Adipocyte (in vitro differentiated cells): ENCODE measurements at regions not wholly inside any gene's neighbourhood (a gene's known extent, or its start where the extent isn't known, plus 50 kb on each side); places are given as distances from the start of the nearest gene placed in this dataset.
"Not testable (repeated sequence)": the region's sequence is repeated elsewhere in the genome, so short reads cannot be mapped to it uniquely, and the experiment has no call there.

ENCODE experiments used
- DNase-seq: peaks from one replicate; pipeline ENCODE4 v3.0.0-alpha.2; 2015; ENCODE audit warnings: low read depth
- H3K27me3 ChIP-seq: replicated peaks from 2 replicates; pipeline ENCODE4 v1.7.0; 2013; ENCODE audit warnings: mild to moderate bottlenecking, low read length, moderate library complexity; ENCODE audit not compliant: control insufficient read depth, insufficient read depth
- H3K36me3 ChIP-seq: 2 replicates; pipeline ENCODE4 v1.7.0; 2013; ENCODE audit warnings: low read length, mild to moderate bottlenecking, moderate library complexity; ENCODE audit not compliant: control insufficient read depth, insufficient read depth, severe bottlenecking
- H3K4me1 ChIP-seq: 2 replicates; pipeline ENCODE4 v1.7.0; 2013; ENCODE audit warnings: mild to moderate bottlenecking, low read length, moderate library complexity; ENCODE audit not compliant: control insufficient read depth, insufficient read depth
- H3K4me3 ChIP-seq: 2 replicates; pipeline ENCODE4 v1.7.0; 2013; ENCODE audit warnings: mild to moderate bottlenecking, low read length, moderate library complexity
- H3K9ac ChIP-seq: 2 replicates; pipeline ENCODE4 v1.7.0; 2013; ENCODE audit warnings: mild to moderate bottlenecking, low read length, moderate library complexity
- H3K9me3 ChIP-seq: 2 replicates; pipeline ENCODE4 v1.7.0; 2013; ENCODE audit warnings: mild to moderate bottlenecking, low read length, moderate library complexity; ENCODE audit not compliant: control insufficient read depth

- Histone ChIP-seq H3K27me3 (no peaks in the 10 kb centered on the region), H3K9ac (no peak overlapping the region), H3K36me3 (no peaks in the 10 kb centered on the region), H3K4me3 (no peak overlapping the region), H3K9me3 (no peaks in the 10 kb centered on the region), H3K4me1 (no peaks in the 10 kb centered on the region)
- no peak for DNase-seq
Measured at GRCh38 chr18:30175061-30175574, 867.4 kb downstream of the DSC3 start.

- no peak for DNase-seq
- Histone ChIP-seq H3K36me3 (no peaks in the 10 kb centered on the region), H3K9me3 (peaks cover 9% of the 10 kb centered on the region)
Measured at GRCh38 chr18:30163573-30163972, 879.0 kb downstream of the DSC3 start.

DNA sequence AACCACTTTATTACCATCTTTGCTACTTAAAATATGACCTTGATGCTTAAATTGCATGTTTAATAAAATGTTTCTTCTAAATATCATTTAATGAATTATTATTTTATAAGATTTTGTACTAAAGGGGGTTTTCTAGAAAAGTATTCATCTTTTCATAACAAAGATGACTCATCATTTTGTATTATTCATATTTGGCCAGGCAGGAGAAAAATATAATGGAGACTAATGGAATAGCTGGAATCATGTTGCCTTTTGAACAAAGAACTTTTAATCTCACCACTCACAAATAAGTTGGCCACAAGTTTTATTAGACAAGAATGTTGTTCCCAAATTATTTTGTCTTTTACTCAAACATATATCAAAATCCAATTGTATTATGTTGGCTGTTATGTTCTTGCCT, 882.4 kb downstream of the DSC3 start:
- Histone ChIP-seq H3K4me1 (no peaks in the 10 kb centered on the region), H3K9ac (no peak overlapping the region), H3K36me3 (no peaks in the 10 kb centered on the region), H3K4me3 (no peak overlapping the region), H3K9me3 (no peaks in the 10 kb centered on the region), H3K27me3 (no peaks in the 10 kb centered on the region)
- DNase-seq, result no peak

More at GRCh38 chr18:30163573-30163972, 879.0 kb downstream of the DSC3 start:
- Histone ChIP-seq H3K4me3 (no peak overlapping the region), H3K27me3 (no peaks in the 10 kb centered on the region), H3K4me1 (no peaks in the 10 kb centered on the region), H3K9ac (no peak overlapping the region)

- Histone ChIP-seq H3K4me3 (no peak overlapping the region), H3K9me3 (no peaks in the 10 kb centered on the region), H3K27me3 (no peaks in the 10 kb centered on the region), H3K9ac (no peak overlapping the region), H3K4me1 (no peaks in the 10 kb centered on the region), H3K36me3 (no peaks in the 10 kb centered on the region)
- no peak for DNase-seq
Measured at GRCh38 chr18:30150586-30151250, 891.8 kb downstream of the DSC3 start.

- Histone ChIP-seq H3K9me3 (no peaks in the 10 kb centered on the region), H3K36me3 (no peaks in the 10 kb centered on the region), H3K27me3 (no peaks in the 10 kb centered on the region), H3K4me3 (no peak overlapping the region), H3K4me1 (no peaks in the 10 kb centered on the region), H3K9ac (no peak overlapping the region)
- no peak for DNase-seq
Measured at GRCh38 chr18:30149585-30149984, 893.0 kb downstream of the DSC3 start.

DNA sequence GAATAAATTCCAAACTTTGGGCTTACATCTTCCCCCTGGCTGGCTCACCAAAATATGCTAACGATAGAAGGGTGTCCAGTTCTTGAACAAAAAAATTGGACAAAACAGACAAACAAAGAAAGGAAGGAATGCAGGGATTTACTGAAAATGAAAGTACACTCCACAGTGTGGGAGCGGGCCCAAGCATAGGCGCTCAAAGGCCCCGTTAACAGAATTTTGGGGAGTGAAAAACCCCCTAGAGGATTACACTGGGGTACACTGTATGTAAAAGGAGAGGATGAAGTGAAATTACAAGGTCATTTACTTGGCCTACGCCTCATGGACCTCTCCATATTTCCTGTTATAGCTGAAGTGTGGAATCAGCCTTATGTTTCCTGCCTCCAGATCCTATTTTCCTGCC, 899.7 kb downstream of the DSC3 start:
- Histone ChIP-seq H3K27me3 (no peaks in the 10 kb centered on the region), H3K4me3 (no peak overlapping the region), H3K9ac (no peak overlapping the region), H3K36me3 (no peaks in the 10 kb centered on the region), H3K4me1 (no peaks in the 10 kb centered on the region), H3K9me3 (peaks cover 10% of the 10 kb centered on the region)
- DNase-seq, result no peak

GRCh38 chr18:30142248-30142647, 900.3 kb downstream of the DSC3 start:
- Histone ChIP-seq H3K36me3 (no peaks in the 10 kb centered on the region), H3K4me1 (no peaks in the 10 kb centered on the region), H3K4me3 (no peak overlapping the region), H3K9me3 (peaks cover 10% of the 10 kb centered on the region), H3K27me3 (no peaks in the 10 kb centered on the region), H3K9ac (no peak overlapping the region)
- no peak for DNase-seq

GRCh38 chr18:30141506-30141905, 901.0 kb downstream of the DSC3 start:
- not testable (repeated sequence) for H3K27me3 ChIP-seq, DNase-seq, H3K9me3 ChIP-seq, H3K9ac ChIP-seq, H3K36me3 ChIP-seq, H3K4me1 ChIP-seq, H3K4me3 ChIP-seq

DNA sequence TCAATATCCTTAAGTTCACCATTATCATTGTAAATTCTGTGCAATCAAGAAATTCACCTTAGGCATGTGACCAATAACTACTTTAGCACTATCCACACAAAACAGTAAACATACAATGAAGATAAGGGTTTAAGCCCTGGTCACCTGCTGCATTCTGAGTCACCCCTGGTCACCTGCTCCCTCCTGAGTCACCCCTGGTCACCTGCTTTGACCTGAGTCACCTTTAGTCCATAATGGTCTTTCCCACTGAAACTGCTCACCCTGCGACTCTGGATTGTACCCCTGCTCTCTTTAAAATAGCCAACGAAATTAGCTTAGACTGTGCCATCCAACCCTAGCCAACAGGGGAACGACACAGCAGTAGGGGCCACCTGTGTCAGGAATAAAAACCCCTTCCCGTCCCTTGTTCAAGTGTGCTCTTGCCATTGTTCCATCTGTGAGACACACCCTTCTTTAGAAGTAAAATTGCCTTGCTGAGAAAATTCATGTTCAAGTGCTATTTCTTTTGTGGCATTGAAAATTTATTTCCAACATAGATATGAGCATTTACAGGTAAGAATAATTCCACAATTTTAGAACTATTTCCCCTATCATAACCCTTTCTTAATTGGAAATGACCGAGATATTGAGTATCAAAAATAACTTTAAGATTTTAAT, 902.8 kb downstream of the DSC3 start:
- no peaks in the 10 kb centered on the region for H3K27me3 ChIP-seq
- no peaks in the 10 kb centered on the region for H3K4me1 ChIP-seq
- H3K9me3 ChIP-seq, result peaks cover 10% of the 10 kb centered on the region
- H3K4me3 ChIP-seq, result no peak overlapping the region
- DNase-seq, result no peak
- no peaks in the 10 kb centered on the region for H3K36me3 ChIP-seq
- H3K9ac ChIP-seq, result no peak overlapping the region

DNA sequence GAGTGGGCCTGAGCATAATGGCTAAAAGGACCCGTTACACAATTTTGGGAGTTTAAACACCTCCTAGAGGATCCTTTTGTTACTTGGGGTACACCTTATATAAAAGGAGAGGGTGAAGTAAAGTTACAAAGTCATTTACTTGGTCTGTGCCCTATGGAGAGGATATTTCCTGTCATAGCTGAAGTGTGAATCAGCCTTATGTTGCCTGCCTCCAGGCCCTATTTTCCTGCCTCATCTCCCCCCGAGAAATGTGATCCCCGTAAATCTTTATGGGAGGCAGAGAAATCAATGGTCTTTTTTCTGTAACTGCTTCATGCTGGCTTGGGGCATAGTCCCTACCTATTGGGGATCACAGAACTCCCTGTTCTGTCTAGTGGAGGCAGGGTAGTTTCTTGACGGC, 906.6 kb downstream of the DSC3 start:
- peaks cover 10% of the 10 kb centered on the region for H3K9me3 ChIP-seq
- no peaks in the 10 kb centered on the region for H3K36me3 ChIP-seq
- H3K4me1 ChIP-seq, result no peaks in the 10 kb centered on the region
- H3K27me3 ChIP-seq, result no peaks in the 10 kb centered on the region
- H3K4me3 ChIP-seq, result no peak overlapping the region
- H3K9ac ChIP-seq, result no peak overlapping the region
- DNase-seq, result no peak

- Histone ChIP-seq H3K36me3 (no peaks in the 10 kb centered on the region), H3K4me3 (no peak overlapping the region), H3K9ac (no peak overlapping the region), H3K9me3 (no peaks in the 10 kb centered on the region), H3K4me1 (no peaks in the 10 kb centered on the region), H3K27me3 (no peaks in the 10 kb centered on the region)
- no peak for DNase-seq
Measured at GRCh38 chr18:30134020-30134419, 908.5 kb downstream of the DSC3 start.
